ENCODE measurements at regions not wholly inside any gene's neighbourhood (a gene's known extent, or its start where the extent isn't known, plus 50 kb on each side); places are given as distances from the start of the nearest gene placed in this dataset.

- DNase-seq (ENCODE audit: low read depth in 2 of 3, low spot score in 1 of 3) = no peak
These were observed 252.5 kb upstream of the NOX3 start for GRCh38 chr6:155708100-155708499.

DNA sequence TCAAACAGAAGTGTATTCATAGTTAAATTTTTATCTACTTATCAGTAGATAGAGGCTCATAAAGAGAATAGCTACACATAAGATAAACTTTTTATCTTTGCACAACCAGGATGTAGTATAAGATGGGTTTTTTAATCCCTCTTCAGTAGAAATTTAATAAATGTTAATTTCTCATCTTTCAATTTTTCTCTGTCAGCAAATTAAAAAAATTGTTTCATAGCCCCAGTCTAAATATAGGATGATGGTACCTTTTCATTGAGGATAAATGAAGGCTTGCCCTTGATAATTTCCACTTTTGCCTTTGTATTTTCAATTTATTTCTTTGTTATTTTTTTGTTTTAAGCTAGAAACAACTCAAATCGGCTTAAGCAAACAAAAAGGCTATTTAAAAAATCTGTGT, 251.2 kb upstream of the NOX3 start:
- no peak for DNase-seq (ENCODE audit: low read depth in 2 of 3, low spot score in 1 of 3)

GRCh38 chr6:155706341-155706740, 250.7 kb upstream of the NOX3 start:
- no peak for DNase-seq (ENCODE audit: low read depth in 2 of 3, low spot score in 1 of 3)

GRCh38 chr6:155701342-155701741, 245.7 kb upstream of the NOX3 start:
- DNase-seq (ENCODE audit: low read depth in 2 of 3, low spot score in 1 of 3) = no peak

GRCh38 chr6:155695495-155695894, 239.9 kb upstream of the NOX3 start:
- no peak for DNase-seq (ENCODE audit: low read depth in 2 of 3, low spot score in 1 of 3)

GRCh38 chr6:155694419-155694790, 238.8 kb upstream of the NOX3 start:
- no peak for DNase-seq (ENCODE audit: low read depth in 2 of 3, low spot score in 1 of 3)

GRCh38 chr6:155693573-155694418, 238.2 kb upstream of the NOX3 start:
- DNase-seq (ENCODE audit: low read depth in 2 of 3, low spot score in 1 of 3) = no peak

- no peak for DNase-seq (ENCODE audit: low read depth in 2 of 3, low spot score in 1 of 3)
These were observed 235.2 kb upstream of the NOX3 start for GRCh38 chr6:155690820-155691219.

DNA sequence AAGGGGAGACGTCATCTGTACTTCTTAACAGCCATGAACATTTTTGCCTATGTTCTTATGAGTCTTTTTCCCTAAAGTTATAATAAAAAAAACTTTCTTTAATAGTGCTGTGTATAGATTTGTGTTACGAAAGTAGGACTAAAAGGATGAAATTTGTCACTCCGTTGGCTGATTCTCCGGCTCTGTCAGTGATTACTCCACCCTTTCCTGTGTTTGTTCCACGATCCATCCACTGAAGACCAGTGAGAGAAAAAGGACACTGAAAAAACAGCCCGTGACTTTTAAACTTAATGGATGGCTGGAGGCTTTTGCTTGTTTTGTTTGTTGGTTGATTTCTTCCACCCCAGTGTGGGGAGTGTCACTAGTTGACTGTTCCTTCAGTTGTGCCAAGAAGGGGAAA, 232.0 kb upstream of the NOX3 start:
- no peak for DNase-seq (ENCODE audit: low read depth in 2 of 3, low spot score in 1 of 3)

DNA sequence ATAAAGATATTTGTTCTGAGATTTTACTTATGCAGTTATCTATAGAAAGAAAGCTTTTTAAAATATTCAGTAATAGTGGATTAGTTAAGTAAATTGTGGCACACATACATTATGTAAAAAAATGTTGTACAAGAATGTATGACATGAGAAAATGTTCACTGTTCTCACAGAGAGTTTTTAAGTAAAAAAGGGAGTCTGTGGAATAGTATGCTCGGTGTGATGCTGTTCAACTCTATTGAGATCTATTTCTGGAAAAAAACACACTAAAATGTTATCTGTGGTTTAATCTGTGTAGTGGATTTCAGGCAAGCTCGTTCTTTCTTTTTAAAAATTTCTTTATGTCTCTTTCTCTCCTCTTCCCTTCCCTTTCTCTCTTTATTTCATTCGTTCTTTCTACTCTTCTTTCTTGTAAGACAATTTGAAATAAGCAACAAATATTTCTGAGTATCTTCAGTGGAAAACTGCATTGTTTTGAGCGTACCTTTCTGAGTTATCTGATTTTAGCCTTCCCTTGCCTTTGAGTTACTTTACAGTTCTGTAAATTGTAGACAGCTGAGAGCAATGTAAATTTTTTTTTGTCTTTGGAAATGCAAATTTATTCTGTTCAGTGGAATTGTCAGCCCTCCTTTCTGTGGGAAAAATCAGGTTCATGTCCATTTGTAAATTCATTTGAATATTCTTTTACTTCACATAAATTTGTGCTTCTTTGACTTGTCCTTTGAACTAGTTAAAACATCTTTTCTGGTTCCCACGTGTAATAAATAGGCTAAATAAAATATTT, 229.0 kb upstream of the NOX3 start:
- no peak for DNase-seq (ENCODE audit: low read depth in 2 of 3, low spot score in 1 of 3)

GRCh38 chr6:155678361-155678760, 222.7 kb upstream of the NOX3 start:
- DNase-seq (ENCODE audit: low read depth in 2 of 3, low spot score in 1 of 3) = no peak

GRCh38 chr6:155676346-155676745, 220.7 kb upstream of the NOX3 start:
- DNase-seq (ENCODE audit: low read depth in 2 of 3, low spot score in 1 of 3) = no peak

- no peak for DNase-seq (ENCODE audit: low read depth in 2 of 3, low spot score in 1 of 3)
These were observed 215.0 kb upstream of the NOX3 start for GRCh38 chr6:155670655-155671054.

- DNase-seq (ENCODE audit: low read depth in 2 of 3, low spot score in 1 of 3) = no peak
These were observed 204.8 kb upstream of the NOX3 start for GRCh38 chr6:155660251-155660977.

- no peak for DNase-seq (ENCODE audit: low read depth in 2 of 3, low spot score in 1 of 3)
These were observed 200.4 kb upstream of the NOX3 start for GRCh38 chr6:155656024-155656423.

GRCh38 chr6:155654474-155654873, 198.8 kb upstream of the NOX3 start:
- no peak for DNase-seq (ENCODE audit: low read depth in 2 of 3, low spot score in 1 of 3)

- no peak for DNase-seq (ENCODE audit: low read depth in 2 of 3, low spot score in 1 of 3)
These were observed 192.7 kb upstream of the NOX3 start for GRCh38 chr6:155648301-155648700.

DNA sequence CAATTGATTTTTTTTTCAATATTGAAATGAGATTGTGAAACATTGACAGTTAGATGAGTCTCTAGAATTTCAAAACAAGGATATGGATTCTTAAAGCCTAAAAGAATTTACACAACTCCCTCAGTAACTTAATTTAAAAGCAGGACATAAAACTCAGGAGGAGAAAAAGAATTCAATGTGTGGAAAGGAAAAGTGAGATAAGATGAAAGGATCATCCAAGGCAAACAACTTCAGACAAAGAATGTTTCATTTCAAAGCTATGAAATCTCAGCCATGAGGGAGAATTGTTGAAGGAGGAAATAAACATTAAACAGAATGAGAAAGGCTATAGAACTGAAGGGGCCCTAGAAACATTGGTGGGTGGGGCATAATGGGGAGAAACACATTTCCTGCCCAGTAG, 191.7 kb upstream of the NOX3 start:
- no peak for DNase-seq (ENCODE audit: low read depth in 2 of 3, low spot score in 1 of 3)

- DNase-seq (ENCODE audit: low read depth in 2 of 3, low spot score in 1 of 3) = no peak
These were observed 190.8 kb upstream of the NOX3 start for GRCh38 chr6:155646443-155646842.

- DNase-seq (ENCODE audit: low read depth in 2 of 3, low spot score in 1 of 3) = no peak
These were observed 189.7 kb upstream of the NOX3 start for GRCh38 chr6:155645325-155645724.

GRCh38 chr6:155641603-155642002, 186.0 kb upstream of the NOX3 start:
- DNase-seq (ENCODE audit: low read depth in 2 of 3, low spot score in 1 of 3) = no peak

- no peak for DNase-seq (ENCODE audit: low read depth in 2 of 3, low spot score in 1 of 3)
These were observed 182.6 kb upstream of the NOX3 start for GRCh38 chr6:155638200-155638599.

All from stimulated activated CD4-positive, alpha-beta T cell treated with anti-CD3 and anti-CD28 coated beads, Interleukin-12 subunit alpha, Interleukin-12 subunit beta, amount 100 ng/mL, for 48 hours (primary cell).